ENCODE measurements at regions not wholly inside any gene's neighbourhood (a gene's known extent, or its start where the extent isn't known, plus 50 kb on each side); places are given as distances from the start of the nearest gene placed in this dataset.
"Not testable (repeated sequence)": the region's sequence is repeated elsewhere in the genome, so short reads cannot be mapped to it uniquely, and the experiment has no call there.

GRCh38 chr14:29982171-29982570, 54.5 kb upstream of the PRKD1 start:
- DNase-seq = no peak

- DNase-seq = no peak
Observed at GRCh38 chr14:29982993-29983392, 55.3 kb upstream of the PRKD1 start.

GRCh38 chr14:29990344-29990857, 62.8 kb upstream of the PRKD1 start:
- not testable (repeated sequence) for DNase-seq

GRCh38 chr14:29990993-29991392, 63.3 kb upstream of the PRKD1 start:
- no peak for DNase-seq

- no peak for DNase-seq
Observed at GRCh38 chr14:29993143-29993542, 65.5 kb upstream of the PRKD1 start.

GRCh38 chr14:29999013-29999539, 71.4 kb upstream of the PRKD1 start:
- DNase-seq = no peak

- DNase-seq = no peak
Observed at GRCh38 chr14:30002859-30003258, 75.2 kb upstream of the PRKD1 start.

GRCh38 chr14:30005114-30005808, 77.6 kb upstream of the PRKD1 start:
- peak; percentile 74 for DNase-seq

GRCh38 chr14:30006695-30007094, 79.0 kb upstream of the PRKD1 start:
- DNase-seq = no peak

- DNase-seq = no peak
Observed at GRCh38 chr14:30015489-30015888, 87.8 kb upstream of the PRKD1 start.

- no peak for DNase-seq
Observed at GRCh38 chr14:30016002-30016401, 88.4 kb upstream of the PRKD1 start.

GRCh38 chr14:30017370-30017993, 89.8 kb upstream of the PRKD1 start:
- DNase-seq = no peak

- DNase-seq = peak; percentile 84
Observed at GRCh38 chr14:30020271-30020670, 92.6 kb upstream of the PRKD1 start.

GRCh38 chr14:30020687-30021086, 93.0 kb upstream of the PRKD1 start:
- DNase-seq = no peak

GRCh38 chr14:30023350-30023749, 95.7 kb upstream of the PRKD1 start:
- DNase-seq = not testable (repeated sequence)

- peak; percentile 80 for DNase-seq
Observed at GRCh38 chr14:30034152-30034551, 106.5 kb upstream of the PRKD1 start.

- DNase-seq = peak; percentile 29
Observed at GRCh38 chr14:30035361-30035760, 107.7 kb upstream of the PRKD1 start.

- no peak for DNase-seq
Observed at GRCh38 chr14:30045720-30046119, 118.1 kb upstream of the PRKD1 start.

GRCh38 chr14:30053103-30053502, 125.5 kb upstream of the PRKD1 start:
- peak; percentile 9 for DNase-seq

- DNase-seq = no peak
Observed at GRCh38 chr14:30054201-30054600, 126.6 kb upstream of the PRKD1 start.

- DNase-seq = no peak
Observed at GRCh38 chr14:30058401-30058800, 130.8 kb upstream of the PRKD1 start.

GRCh38 chr14:30063746-30064145, 136.1 kb upstream of the PRKD1 start:
- no peak for DNase-seq

GRCh38 chr14:30064454-30064853, 136.8 kb upstream of the PRKD1 start:
- DNase-seq = no peak

GRCh38 chr14:30069536-30069935, 141.9 kb upstream of the PRKD1 start:
- no peak for DNase-seq

Measured in NCI-H2227 treated with DMSO at 0.1 percent for 48 hours (cell line).